ENCODE measurements at regions not wholly inside any gene's neighbourhood (a gene's known extent, or its start where the extent isn't known, plus 50 kb on each side); places are given as distances from the start of the nearest gene placed in this dataset.
"Not testable (repeated sequence)": the region's sequence is repeated elsewhere in the genome, so short reads cannot be mapped to it uniquely, and the experiment has no call there.

- no peak for DNase-seq (ENCODE audit: low spot score)
Observed at GRCh38 chr18:10169064-10169562, 255.3 kb downstream of the VAPA start.

GRCh38 chr18:10169814-10170213, 256.0 kb downstream of the VAPA start:
- no peak for DNase-seq (ENCODE audit: low spot score)

DNA sequence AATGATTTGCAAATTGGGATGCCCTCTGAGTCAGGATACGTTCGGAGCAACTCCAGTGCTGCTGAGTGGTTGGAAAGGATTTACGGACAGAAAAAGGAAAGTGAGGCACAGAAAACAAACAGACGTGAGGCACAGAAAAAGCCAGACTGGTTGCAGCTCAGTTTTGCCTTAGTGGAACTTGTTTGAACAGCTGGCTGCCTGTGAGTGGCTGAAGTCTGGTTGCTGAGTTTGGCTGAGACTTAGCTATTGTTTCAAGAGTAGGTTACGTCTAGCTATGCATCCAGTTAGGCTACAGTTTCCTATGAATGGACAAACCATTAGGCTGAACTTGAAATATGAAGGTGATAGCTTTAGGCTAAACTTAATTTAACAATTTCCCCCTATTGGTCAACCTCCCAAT, 256.6 kb downstream of the VAPA start:
- DNase-seq (ENCODE audit: low spot score), result no peak

- DNase-seq (ENCODE audit: low spot score), result not testable (repeated sequence)
Observed at GRCh38 chr18:10175333-10175732, 261.5 kb downstream of the VAPA start.

DNA sequence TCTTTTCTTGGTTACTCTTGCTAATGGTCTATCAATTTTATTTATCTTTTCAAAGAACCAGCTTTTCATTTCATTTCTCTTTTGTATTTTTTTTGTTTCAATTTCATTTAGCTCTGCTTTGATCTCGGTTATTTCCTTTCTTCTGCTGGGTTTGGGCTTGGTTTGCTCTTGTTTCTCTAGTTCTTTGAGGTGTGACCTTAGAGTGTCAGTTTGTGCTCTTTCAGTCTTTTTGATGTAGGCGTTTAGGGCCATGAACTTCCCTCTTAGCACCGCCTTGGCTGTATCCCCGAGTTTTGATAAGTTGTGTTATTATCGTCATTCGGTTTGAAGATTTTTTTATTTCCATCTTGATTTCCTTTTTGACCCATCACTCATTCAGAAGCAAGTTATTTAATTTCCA, 265.5 kb downstream of the VAPA start:
- not testable (repeated sequence) for DNase-seq (ENCODE audit: low spot score)

DNA sequence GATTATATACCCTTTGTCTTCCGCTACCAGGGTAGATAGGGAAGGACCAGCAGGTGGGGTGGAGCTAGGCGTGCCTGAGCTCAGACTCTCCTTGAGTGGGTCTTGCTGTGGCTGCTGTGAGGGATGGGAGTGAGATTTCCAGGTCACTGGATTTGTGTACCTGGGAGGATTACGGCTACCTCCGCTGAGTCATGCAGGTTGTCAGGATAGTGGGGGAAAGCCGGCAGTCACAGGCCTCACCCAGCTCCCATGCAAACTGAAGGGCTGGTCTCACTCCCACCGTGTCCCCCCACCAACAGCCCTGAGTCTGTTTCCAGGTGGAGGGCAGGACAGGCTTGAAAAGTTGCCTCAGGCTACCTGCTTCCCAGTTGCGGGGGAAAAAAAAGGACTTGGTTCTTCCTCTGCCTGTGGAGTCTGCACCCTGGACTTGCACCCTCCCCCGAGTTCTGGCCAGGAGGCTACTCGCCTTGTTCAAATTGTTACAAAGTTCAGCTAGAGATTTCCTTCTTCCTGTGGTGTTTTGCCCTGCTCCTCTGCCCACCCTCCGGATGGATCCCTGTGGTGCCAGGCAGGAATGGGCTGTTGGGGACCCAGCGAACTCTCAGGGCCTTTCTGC, 268.3 kb downstream of the VAPA start:
- DNase-seq (ENCODE audit: low spot score), result no peak

GRCh38 chr18:10184776-10185175, 269.7 kb upstream of the APCDD1 start:
- no peak for DNase-seq (ENCODE audit: low spot score)

- DNase-seq (ENCODE audit: low spot score), result no peak
Observed at GRCh38 chr18:10188971-10189810, 265.2 kb upstream of the APCDD1 start.

DNA sequence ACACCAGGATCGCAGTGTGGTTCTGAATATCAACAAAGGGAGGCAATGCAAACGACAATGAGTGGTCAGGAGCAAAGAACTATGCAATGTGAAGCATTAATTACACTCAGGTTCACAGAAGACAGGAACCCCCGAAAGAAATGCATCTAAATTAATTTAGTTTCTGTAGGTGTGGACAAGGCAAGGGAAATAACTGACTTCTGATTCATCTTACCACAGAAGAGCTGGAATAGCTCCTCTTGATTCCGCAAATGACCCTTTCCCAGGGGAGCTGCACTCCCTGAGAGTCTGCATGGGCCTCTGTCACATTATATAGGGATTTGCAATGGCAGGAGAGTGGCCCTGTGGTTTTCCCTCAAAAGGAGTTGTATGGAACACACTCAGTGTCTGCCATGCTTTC, 263.9 kb upstream of the APCDD1 start:
- no peak for DNase-seq (ENCODE audit: low spot score)

DNA sequence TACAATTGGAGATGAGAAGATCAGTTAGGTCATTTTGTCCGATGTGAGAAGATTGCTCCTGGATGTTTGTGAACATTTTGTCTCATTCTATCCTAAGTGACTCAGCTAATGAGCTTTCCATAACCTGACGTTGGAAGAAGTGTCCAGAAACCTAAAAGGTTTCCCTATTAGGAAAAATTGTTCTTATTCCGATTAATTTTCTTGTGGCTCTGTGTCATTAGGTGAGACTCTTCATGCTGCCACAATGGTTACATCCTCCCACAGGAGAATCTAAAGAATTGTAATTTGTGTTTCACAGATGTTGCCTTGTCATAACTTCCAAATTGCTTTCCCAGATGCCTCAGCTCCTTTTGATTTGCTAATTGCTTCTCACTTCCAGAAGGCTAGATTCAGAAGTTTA, 261.0 kb upstream of the APCDD1 start:
- no peak for DNase-seq (ENCODE audit: low spot score)

- no peak for DNase-seq (ENCODE audit: low spot score)
Observed at GRCh38 chr18:10194592-10194991, 259.8 kb upstream of the APCDD1 start.

GRCh38 chr18:10195529-10195928, 258.9 kb upstream of the APCDD1 start:
- no peak for DNase-seq (ENCODE audit: low spot score)

- DNase-seq (ENCODE audit: low spot score), result no peak
Observed at GRCh38 chr18:10197097-10197496, 257.3 kb upstream of the APCDD1 start.

- DNase-seq (ENCODE audit: low spot score), result no peak
Observed at GRCh38 chr18:10201226-10201625, 253.2 kb upstream of the APCDD1 start.

- DNase-seq (ENCODE audit: low spot score), result no peak
Observed at GRCh38 chr18:10201659-10202058, 252.8 kb upstream of the APCDD1 start.

DNA sequence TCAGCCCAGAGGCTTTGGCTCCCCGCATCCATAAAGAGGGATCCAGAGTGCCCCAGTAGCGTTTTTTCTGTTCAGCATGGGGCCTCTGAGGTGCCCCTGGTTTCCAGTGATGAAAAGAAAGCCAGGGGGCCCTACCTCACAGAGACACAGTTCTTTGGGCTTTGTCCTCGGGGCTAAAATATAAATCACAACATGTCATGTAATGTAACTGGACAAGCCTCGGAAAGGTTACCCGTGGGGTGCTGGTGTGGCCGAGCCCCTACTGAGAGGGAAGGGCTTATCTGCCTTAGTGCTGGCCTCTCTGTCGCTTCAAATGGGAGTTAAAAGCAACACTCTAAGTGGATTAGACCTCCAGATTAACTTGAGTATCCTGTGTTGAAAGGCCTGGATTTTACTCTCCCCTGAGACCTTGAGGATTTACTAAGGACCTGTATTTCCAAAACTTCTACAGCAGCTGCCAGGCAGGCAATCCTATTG, 251.6 kb upstream of the APCDD1 start:
- no peak for DNase-seq (ENCODE audit: low spot score)

DNA sequence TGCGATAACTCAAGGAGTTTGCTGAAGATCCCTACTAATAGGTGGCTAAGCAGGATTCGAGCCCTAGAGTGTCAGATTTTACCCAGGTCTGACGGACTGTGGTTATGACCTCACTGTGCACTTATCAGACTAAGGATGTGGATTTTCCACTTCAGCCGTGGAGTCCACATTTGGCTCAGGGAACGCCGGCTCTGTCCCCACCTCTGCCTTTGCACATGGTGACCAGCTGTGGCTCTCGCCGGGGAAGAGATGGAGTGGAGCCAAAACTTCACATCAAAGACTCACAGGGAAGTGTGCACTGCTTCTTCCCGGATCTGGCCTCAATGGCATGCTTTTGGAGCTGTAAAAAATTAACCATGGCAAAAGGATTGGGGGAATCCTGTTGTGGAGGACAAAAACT, 249.3 kb upstream of the APCDD1 start:
- no peak for DNase-seq (ENCODE audit: low spot score)

- DNase-seq (ENCODE audit: low spot score), result no peak
Observed at GRCh38 chr18:10207682-10208345, 246.6 kb upstream of the APCDD1 start.

DNA sequence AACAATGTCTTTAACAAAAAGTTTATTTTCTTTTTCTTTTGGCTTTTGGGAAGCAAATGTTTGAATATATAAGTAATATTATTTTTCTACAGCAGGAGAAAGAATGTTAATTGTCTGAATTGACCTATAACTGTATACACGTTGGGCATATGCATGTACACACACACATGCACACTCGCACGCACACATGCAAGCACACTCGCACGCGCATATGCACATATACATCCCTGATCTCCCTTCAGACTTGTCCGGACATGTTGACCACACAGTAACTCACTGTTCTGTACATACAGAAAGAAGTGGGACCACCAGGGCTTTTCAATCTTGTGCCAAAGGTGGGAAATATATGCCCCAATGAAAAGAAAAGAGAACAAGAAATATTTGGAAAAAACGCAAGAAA, 245.1 kb upstream of the APCDD1 start:
- no peak for DNase-seq (ENCODE audit: low spot score)

- DNase-seq (ENCODE audit: low spot score), result no peak
Observed at GRCh38 chr18:10210057-10210633, 244.3 kb upstream of the APCDD1 start.

- no peak for DNase-seq (ENCODE audit: low spot score)
Observed at GRCh38 chr18:10213526-10213925, 240.9 kb upstream of the APCDD1 start.

DNA sequence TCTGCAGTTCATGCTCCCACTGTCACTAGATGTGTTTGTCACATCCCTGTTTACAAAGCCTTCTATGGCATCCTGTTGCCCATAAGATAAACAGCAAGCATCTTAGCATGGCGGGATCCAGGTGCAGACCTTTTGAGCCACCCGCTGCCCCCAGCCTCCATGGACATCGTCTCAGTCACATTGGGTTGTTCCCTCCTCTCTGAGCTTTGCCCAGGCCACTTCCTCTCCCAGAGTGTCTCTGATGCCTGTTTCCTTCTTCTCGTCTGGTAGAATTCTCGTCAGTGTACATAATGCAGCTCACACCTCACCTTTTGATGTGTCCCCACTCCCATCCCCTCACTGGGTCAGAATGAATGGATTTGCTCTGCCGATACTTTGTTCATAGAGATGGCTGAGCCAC, 239.0 kb upstream of the APCDD1 start:
- no peak for DNase-seq (ENCODE audit: low spot score)

DNA sequence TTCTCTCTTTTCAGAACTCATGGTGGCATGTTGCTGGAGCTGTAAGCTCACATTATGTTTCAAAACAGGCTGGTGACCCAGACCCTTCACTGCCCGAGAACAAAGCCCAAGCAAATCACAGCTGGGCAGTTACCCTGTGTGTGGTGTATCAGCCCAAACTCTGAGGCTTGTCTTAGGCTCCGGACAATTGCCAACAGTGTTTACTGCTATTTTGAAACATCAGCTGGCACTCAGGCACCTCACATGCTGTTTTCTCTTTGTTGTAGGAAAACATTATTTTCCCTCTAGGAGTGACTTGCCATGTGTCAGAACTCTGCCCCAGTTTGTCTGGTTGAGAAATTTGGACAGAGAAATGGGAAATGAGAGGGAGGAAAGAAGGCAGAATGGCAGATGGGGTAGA, 237.6 kb upstream of the APCDD1 start:
- no peak for DNase-seq (ENCODE audit: low spot score)
